HG03469 (cell line): ENCODE measurements at regions not wholly inside any gene's neighbourhood (a gene's known extent, or its start where the extent isn't known, plus 50 kb on each side); places are given as distances from the start of the nearest gene placed in this dataset.

Source experiments
- ATAC-seq: cut with Tn5 transposase; IDR thresholded peaks from one replicate; pipeline ENCODE4 v1.9.1; 2021; ENCODE audit warnings: mild to moderate bottlenecking, moderate library complexity, moderate number of reproducible peaks; ENCODE audit not compliant: unreplicated experiment

- no peak for ATAC-seq
Measured at GRCh38 chr12:90281154-90281868, 572.7 kb upstream of the ATP2B1 start.

- ATAC-seq: peak; percentile 85
Measured at GRCh38 chr12:90280564-90281058, 572.0 kb upstream of the ATP2B1 start.

GRCh38 chr12:90280033-90280432 lies 571.4 kb upstream of the ATP2B1 start:
- no peak for ATAC-seq

GRCh38 chr12:90275088-90275487 lies 566.5 kb upstream of the ATP2B1 start:
- ATAC-seq: no peak

- no peak for ATAC-seq
Measured at GRCh38 chr12:90274407-90274806, 565.8 kb upstream of the ATP2B1 start.

GRCh38 chr12:90268574-90268973 lies 559.9 kb upstream of the ATP2B1 start:
- ATAC-seq: no peak

- ATAC-seq: no peak
Measured at GRCh38 chr12:90262251-90262650, 553.6 kb upstream of the ATP2B1 start.

GRCh38 chr12:90261283-90261682 lies 552.6 kb upstream of the ATP2B1 start:
- no peak for ATAC-seq

- ATAC-seq: no peak
Measured at GRCh38 chr12:90260136-90260535, 551.5 kb upstream of the ATP2B1 start.

GRCh38 chr12:90257927-90258624 lies 549.4 kb upstream of the ATP2B1 start:
- no peak for ATAC-seq

- ATAC-seq: no peak
Measured at GRCh38 chr12:90254796-90255195, 546.2 kb upstream of the ATP2B1 start.

GRCh38 chr12:90253674-90254181 lies 545.1 kb upstream of the ATP2B1 start:
- ATAC-seq: peak; percentile 99

GRCh38 chr12:90253136-90253535 lies 544.5 kb upstream of the ATP2B1 start:
- ATAC-seq: no peak

- ATAC-seq: no peak
Measured at GRCh38 chr12:90250766-90251165, 542.1 kb upstream of the ATP2B1 start.

- ATAC-seq: no peak
Measured at GRCh38 chr12:90250042-90250441, 541.4 kb upstream of the ATP2B1 start.

- ATAC-seq: no peak
Measured at GRCh38 chr12:90246688-90247087, 538.0 kb upstream of the ATP2B1 start.

- no peak for ATAC-seq
Measured at GRCh38 chr12:90245391-90245790, 536.8 kb upstream of the ATP2B1 start.

- no peak for ATAC-seq
Measured at GRCh38 chr12:90244232-90244631, 535.6 kb upstream of the ATP2B1 start.

- no peak for ATAC-seq
Measured at GRCh38 chr12:90243211-90243610, 534.6 kb upstream of the ATP2B1 start.

- ATAC-seq: no peak
Measured at GRCh38 chr12:90239732-90240260, 531.2 kb upstream of the ATP2B1 start.

GRCh38 chr12:90238663-90239271 lies 530.1 kb upstream of the ATP2B1 start:
- no peak for ATAC-seq
